HEK293 (cell line): ENCODE measurements at regions not wholly inside any gene's neighbourhood (a gene's known extent, or its start where the extent isn't known, plus 50 kb on each side); places are given as distances from the start of the nearest gene placed in this dataset.

ENCODE experiments used
- ZNF155 ChIP-seq: fragments of 450-650 bp; formaldehyde crosslinking; IDR thresholded peaks from 2 replicates; pipeline ENCODE4 v1.5.1; 2016; ENCODE audit warnings: missing biosample characterization, missing genetic modification characterization
- ZNF335 ChIP-seq: fragments of 450-650 bp; formaldehyde crosslinking; conservative IDR thresholded peaks from 2 replicates; pipeline ENCODE4 v1.5.1; 2016; ENCODE audit warnings: missing biosample characterization, missing genetic modification characterization
- ZNF529 ChIP-seq: fragments of 450-650 bp; formaldehyde crosslinking; IDR thresholded peaks from 2 replicates; pipeline ENCODE4 v1.5.1; 2017; ENCODE audit warnings: missing genetic modification characterization, missing biosample characterization; ENCODE audit not compliant: insufficient replicate concordance
- ZNF660 ChIP-seq: fragments of 450-650 bp; IDR thresholded peaks from 2 replicates; pipeline ENCODE4 v1.5.1; 2018; ENCODE audit warnings: missing biosample characterization, mild to moderate bottlenecking, missing genetic modification characterization
- ZNF664 ChIP-seq: fragments of 450-650 bp; formaldehyde crosslinking; IDR thresholded peaks from 2 replicates; pipeline ENCODE4 v1.5.1; 2016; ENCODE audit warnings: missing biosample characterization, missing genetic modification characterization
- TF ChIP-seq, protein P1 (sequence below): fragments of 450-650 bp; formaldehyde crosslinking; IDR thresholded peaks from 2 replicates; pipeline ENCODE4 v1.5.1; 2016; ENCODE audit warnings: missing biosample characterization, missing genetic modification characterization

DNA sequence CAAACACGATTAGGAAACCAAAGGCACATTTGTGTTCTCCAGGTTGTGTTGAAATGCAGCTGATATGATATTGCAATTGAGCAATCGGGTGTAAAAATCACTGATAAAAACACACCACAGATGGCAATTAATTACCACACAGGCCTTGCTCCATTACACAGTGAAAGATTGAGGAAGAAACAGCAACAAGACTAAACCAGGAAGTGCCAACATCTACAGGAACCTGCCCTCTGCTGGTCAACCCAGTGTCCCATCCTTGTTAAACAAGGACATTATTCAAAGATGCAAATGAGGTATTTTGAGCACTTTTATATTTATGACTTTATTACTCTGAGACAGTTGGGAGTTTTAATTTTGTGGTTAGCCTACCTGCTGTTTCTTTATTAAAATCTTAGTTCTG, 765.6 kb upstream of the GHITM start:
- TF ChIP-seq ZNF155 (tag by site-specific recombination), result no peak
- TF ChIP-seq ZNF529 (tag by site-specific recombination), result no peak
- TF ChIP-seq, protein P1, sequence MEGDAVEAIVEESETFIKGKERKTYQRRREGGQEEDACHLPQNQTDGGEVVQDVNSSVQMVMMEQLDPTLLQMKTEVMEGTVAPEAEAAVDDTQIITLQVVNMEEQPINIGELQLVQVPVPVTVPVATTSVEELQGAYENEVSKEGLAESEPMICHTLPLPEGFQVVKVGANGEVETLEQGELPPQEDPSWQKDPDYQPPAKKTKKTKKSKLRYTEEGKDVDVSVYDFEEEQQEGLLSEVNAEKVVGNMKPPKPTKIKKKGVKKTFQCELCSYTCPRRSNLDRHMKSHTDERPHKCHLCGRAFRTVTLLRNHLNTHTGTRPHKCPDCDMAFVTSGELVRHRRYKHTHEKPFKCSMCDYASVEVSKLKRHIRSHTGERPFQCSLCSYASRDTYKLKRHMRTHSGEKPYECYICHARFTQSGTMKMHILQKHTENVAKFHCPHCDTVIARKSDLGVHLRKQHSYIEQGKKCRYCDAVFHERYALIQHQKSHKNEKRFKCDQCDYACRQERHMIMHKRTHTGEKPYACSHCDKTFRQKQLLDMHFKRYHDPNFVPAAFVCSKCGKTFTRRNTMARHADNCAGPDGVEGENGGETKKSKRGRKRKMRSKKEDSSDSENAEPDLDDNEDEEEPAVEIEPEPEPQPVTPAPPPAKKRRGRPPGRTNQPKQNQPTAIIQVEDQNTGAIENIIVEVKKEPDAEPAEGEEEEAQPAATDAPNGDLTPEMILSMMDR (tag by site-specific recombination), result no peak
- TF ChIP-seq ZNF660, result no peak
- TF ChIP-seq ZNF664 (tag by site-specific recombination), result no peak
- no peak for TF ChIP-seq ZNF335 (tag by site-specific recombination)
